Endothelial cell (in vitro differentiated cells): ENCODE measurements at regions not wholly inside any gene's neighbourhood (a gene's known extent, or its start where the extent isn't known, plus 50 kb on each side); places are given as distances from the start of the nearest gene placed in this dataset.

Experiments used
- DNase-seq: peaks from one replicate; pipeline ENCODE4 v3.0.0; 2021; ENCODE audit warnings: low spot score
- H3K27ac Mint-ChIP-seq: one replicate; pipeline ENCODE4 v1.8.0; 2021; ENCODE audit warnings: mixed read lengths, inconsistent platforms; ENCODE audit not compliant: unreplicated experiment
- H3K27me3 Mint-ChIP-seq: one replicate; pipeline ENCODE4 v1.8.0; 2021; ENCODE audit warnings: mild to moderate bottlenecking, moderate library complexity, mixed read lengths, inconsistent platforms; ENCODE audit not compliant: unreplicated experiment
- H3K36me3 Mint-ChIP-seq: one replicate; pipeline ENCODE4 v1.8.0; 2021; ENCODE audit warnings: mild to moderate bottlenecking, low read depth, mixed read lengths, inconsistent platforms; ENCODE audit not compliant: unreplicated experiment
- H3K4me1 Mint-ChIP-seq: one replicate; pipeline ENCODE4 v1.8.0; 2021; ENCODE audit warnings: mild to moderate bottlenecking, mixed read lengths, inconsistent platforms; ENCODE audit not compliant: unreplicated experiment
- H3K4me3 Mint-ChIP-seq: one replicate; pipeline ENCODE4 v1.8.0; 2021; ENCODE audit warnings: mild to moderate bottlenecking, mixed read lengths, inconsistent platforms; ENCODE audit not compliant: unreplicated experiment
- H3K9me3 Mint-ChIP-seq: one replicate; pipeline ENCODE4 v1.8.0; 2021; ENCODE audit warnings: mixed read lengths, inconsistent platforms; ENCODE audit not compliant: unreplicated experiment
- TF ChIP-seq, protein P1 (sequence below): fragments of 200-600 bp; sonication (generic); IDR thresholded peaks from one replicate; pipeline ENCODE4 v1.5.0; 2021; ENCODE audit warnings: antibody characterized with exemption; ENCODE audit not compliant: unreplicated experiment

DNA sequence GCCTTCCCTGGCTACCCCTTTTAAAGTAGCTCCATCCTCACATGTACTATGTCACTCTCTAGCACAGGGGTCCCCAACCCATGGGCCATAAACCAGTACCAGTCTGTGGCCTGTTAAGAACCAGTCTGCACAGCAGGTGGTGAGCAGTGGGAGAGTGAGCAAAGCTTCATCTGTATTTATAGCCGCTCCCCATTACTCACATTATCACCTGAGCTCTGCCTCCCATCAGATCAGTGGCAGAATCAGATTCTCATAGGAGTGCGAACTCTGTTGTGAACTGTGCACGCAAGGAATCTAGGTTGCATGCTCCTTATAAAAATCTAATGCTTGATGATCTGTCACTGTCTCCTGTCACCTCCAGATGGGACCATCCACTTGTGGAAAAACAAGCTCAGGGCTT, 116.6 kb upstream of the FOXD3 start:
- Mint-ChIP-seq H3K27ac (no peak overlapping the region), H3K9me3 (no peaks in the 10 kb centered on the region), H3K36me3 (no peaks in the 10 kb centered on the region), H3K4me1 (no peaks in the 10 kb centered on the region), H3K27me3 (no peaks in the 10 kb centered on the region), H3K4me3 (no peak overlapping the region)
- TF ChIP-seq, protein P1, sequence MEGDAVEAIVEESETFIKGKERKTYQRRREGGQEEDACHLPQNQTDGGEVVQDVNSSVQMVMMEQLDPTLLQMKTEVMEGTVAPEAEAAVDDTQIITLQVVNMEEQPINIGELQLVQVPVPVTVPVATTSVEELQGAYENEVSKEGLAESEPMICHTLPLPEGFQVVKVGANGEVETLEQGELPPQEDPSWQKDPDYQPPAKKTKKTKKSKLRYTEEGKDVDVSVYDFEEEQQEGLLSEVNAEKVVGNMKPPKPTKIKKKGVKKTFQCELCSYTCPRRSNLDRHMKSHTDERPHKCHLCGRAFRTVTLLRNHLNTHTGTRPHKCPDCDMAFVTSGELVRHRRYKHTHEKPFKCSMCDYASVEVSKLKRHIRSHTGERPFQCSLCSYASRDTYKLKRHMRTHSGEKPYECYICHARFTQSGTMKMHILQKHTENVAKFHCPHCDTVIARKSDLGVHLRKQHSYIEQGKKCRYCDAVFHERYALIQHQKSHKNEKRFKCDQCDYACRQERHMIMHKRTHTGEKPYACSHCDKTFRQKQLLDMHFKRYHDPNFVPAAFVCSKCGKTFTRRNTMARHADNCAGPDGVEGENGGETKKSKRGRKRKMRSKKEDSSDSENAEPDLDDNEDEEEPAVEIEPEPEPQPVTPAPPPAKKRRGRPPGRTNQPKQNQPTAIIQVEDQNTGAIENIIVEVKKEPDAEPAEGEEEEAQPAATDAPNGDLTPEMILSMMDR: no peak
- no peak for DNase-seq

GRCh38 chr1:63214553-63214952, 107.8 kb upstream of the FOXD3 start:
- H3K4me3 Mint-ChIP-seq: no peak overlapping the region
- no peak overlapping the region for H3K27ac Mint-ChIP-seq
- H3K36me3 Mint-ChIP-seq: no peaks in the 10 kb centered on the region
- TF ChIP-seq, protein P1: no peak
- DNase-seq: no peak
- no peaks in the 10 kb centered on the region for H3K4me1 Mint-ChIP-seq
- no peaks in the 10 kb centered on the region for H3K27me3 Mint-ChIP-seq
- H3K9me3 Mint-ChIP-seq: no peaks in the 10 kb centered on the region

- no peak overlapping the region for H3K27ac Mint-ChIP-seq
- no peaks in the 10 kb centered on the region for H3K9me3 Mint-ChIP-seq
- DNase-seq: no peak
- TF ChIP-seq, protein P1: no peak
- no peaks in the 10 kb centered on the region for H3K36me3 Mint-ChIP-seq
- H3K27me3 Mint-ChIP-seq: peaks cover 4% of the 10 kb centered on the region
- H3K4me1 Mint-ChIP-seq: no peaks in the 10 kb centered on the region
- no peak overlapping the region for H3K4me3 Mint-ChIP-seq
Measured at GRCh38 chr1:63223426-63223825, 98.9 kb upstream of the FOXD3 start.

DNA sequence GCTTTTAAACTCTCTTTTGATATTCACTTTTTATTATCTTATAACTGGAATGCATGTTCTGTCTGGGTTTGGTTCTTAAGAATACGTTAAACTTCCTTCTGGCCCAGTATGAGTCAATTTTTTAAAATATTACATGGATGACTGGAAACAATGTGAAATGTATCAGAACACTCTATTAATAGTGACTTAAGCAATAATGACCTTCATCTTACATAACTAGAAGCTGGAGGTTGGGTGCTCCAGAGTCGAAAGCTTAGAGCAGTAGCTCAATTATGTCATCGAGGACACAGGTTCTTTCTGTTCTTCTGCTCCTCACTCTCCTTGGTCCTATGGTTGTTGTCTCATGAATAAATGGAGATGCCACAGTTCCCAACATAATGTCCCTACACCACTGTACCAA, 91.6 kb upstream of the FOXD3 start:
- Mint-ChIP-seq H3K27me3 (peaks cover 2% of the 10 kb centered on the region), H3K9me3 (peaks cover 4% of the 10 kb centered on the region), H3K4me3 (no peak overlapping the region), H3K36me3 (no peaks in the 10 kb centered on the region), H3K27ac (no peak overlapping the region), H3K4me1 (no peaks in the 10 kb centered on the region)
- DNase-seq: no peak
- TF ChIP-seq, protein P1: no peak

DNA sequence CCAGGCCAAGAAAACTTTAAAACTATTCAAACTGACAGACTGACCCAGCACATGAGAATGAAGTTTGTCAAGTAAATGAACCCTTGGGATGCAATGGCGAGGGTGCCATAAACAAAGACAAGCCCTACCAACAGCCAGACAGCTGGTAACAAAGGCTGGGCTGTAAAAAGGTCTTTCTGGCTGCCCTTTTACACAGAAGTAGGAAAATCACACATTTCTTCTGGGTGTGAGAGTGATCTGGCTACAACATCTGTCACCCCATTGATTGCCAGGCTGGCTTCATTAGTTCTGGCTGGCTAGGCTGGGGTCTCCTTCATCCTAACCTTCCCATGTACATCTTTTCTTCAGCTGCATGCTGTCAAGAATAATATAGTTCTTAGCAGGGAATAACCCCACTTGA, 83.6 kb upstream of the FOXD3 start:
- Mint-ChIP-seq H3K27ac (no peak overlapping the region), H3K9me3 (peaks cover 4% of the 10 kb centered on the region), H3K36me3 (no peaks in the 10 kb centered on the region), H3K4me3 (no peak overlapping the region), H3K4me1 (no peaks in the 10 kb centered on the region), H3K27me3 (no peaks in the 10 kb centered on the region)
- TF ChIP-seq, protein P1: no peak
- DNase-seq: no peak
